HepG2 (cell line): ENCODE measurements at regions not wholly inside any gene's neighbourhood (a gene's known extent, or its start where the extent isn't known, plus 50 kb on each side); places are given as distances from the start of the nearest gene placed in this dataset.

Experiments used
- ARNT2 ChIP-seq: sonication (generic); formaldehyde crosslinking; IDR thresholded peaks from 2 replicates; pipeline ENCODE4 v1.8.0; 2022; ENCODE audit warnings: mild to moderate bottlenecking, low read depth, missing genetic modification reagents, moderate library complexity
- ATAD3A ChIP-seq: sonication (generic); formaldehyde crosslinking; IDR thresholded peaks from 2 replicates; pipeline ENCODE4 v1.4.0; 2020; ENCODE audit warnings: missing genetic modification reagents
- ATF7-NPFF ChIP-seq: sonication (generic); formaldehyde crosslinking; IDR thresholded peaks from 2 replicates; pipeline ENCODE4 v1.8.1; 2023; ENCODE audit warnings: mild to moderate bottlenecking, low read depth, missing genetic modification reagents, moderate library complexity
- ATM ChIP-seq: fragments of 450-650 bp; IDR thresholded peaks from 2 replicates; pipeline ENCODE4 v1.7.1; 2017; ENCODE audit warnings: mild to moderate bottlenecking, borderline replicate concordance
- HNF4A ChIP-seq: sonication (generic); formaldehyde crosslinking; IDR thresholded peaks from 2 replicates; pipeline ENCODE4 v1.4.0; 2020; ENCODE audit warnings: missing genetic modification reagents
- KDM3A ChIP-seq: IDR thresholded peaks from 2 replicates; pipeline ENCODE4 v1.6.1; 2018; ENCODE audit warnings: low read depth, missing compliant biosample characterization
- KLF6 ChIP-seq: IDR thresholded peaks from 2 replicates; pipeline ENCODE4 v1.8.0; 2016; ENCODE audit warnings: missing biosample characterization, missing genetic modification reagents
- KMT2B ChIP-seq: IDR thresholded peaks from 2 replicates; pipeline ENCODE4 v1.6.1; 2016; ENCODE audit warnings: missing genetic modification reagents, missing compliant biosample characterization
- MAFG ChIP-seq: sonication (generic); formaldehyde crosslinking; IDR thresholded peaks from 2 replicates; pipeline ENCODE4 v1.5.1; 2020; ENCODE audit warnings: mild to moderate bottlenecking, missing genetic modification reagents
- MIXL1 ChIP-seq: IDR thresholded peaks from 2 replicates; pipeline ENCODE4 v1.6.1; 2016
- NFIB ChIP-seq: sonication (generic); formaldehyde crosslinking; IDR thresholded peaks from 2 replicates; pipeline ENCODE4 v1.9.0; 2021; ENCODE audit warnings: missing genetic modification reagents, mild to moderate bottlenecking, borderline replicate concordance
- NFYC ChIP-seq: IDR thresholded peaks from 2 replicates; pipeline ENCODE4 v1.6.1; 2016; ENCODE audit warnings: missing genetic modification reagents, missing compliant biosample characterization
- PAF1 ChIP-seq: IDR thresholded peaks from 2 replicates; pipeline ENCODE4 v1.6.1; 2016; ENCODE audit warnings: missing genetic modification reagents, missing compliant biosample characterization
- PRDM4 ChIP-seq: sonication (generic); formaldehyde crosslinking; IDR thresholded peaks from 2 replicates; pipeline ENCODE4 v1.9.0; 2021; ENCODE audit warnings: missing genetic modification reagents, borderline replicate concordance
- SMC3 ChIP-seq: IDR thresholded peaks from 2 replicates; pipeline ENCODE4 v1.6.1; 2011; ENCODE audit warnings: low read length, improper control_type of control experiment
- TAF1 ChIP-seq: sonication (generic); formaldehyde crosslinking; IDR thresholded peaks from 2 replicates; pipeline ENCODE4 v1.4.0; 2020; ENCODE audit warnings: missing genetic modification reagents
- ZBTB4 ChIP-seq: sonication (generic); formaldehyde crosslinking; IDR thresholded peaks from 2 replicates; pipeline ENCODE4 v1.4.0; 2020; ENCODE audit warnings: missing genetic modification reagents, mild to moderate bottlenecking, borderline replicate concordance
- ZC3H13 ChIP-seq: sonication (generic); formaldehyde crosslinking; IDR thresholded peaks from 2 replicates; pipeline ENCODE4 v1.8.1; 2023; ENCODE audit warnings: mild to moderate bottlenecking, missing genetic modification reagents, moderate library complexity
- ZNF18 ChIP-seq: sonication (generic); formaldehyde crosslinking; IDR thresholded peaks from 2 replicates; pipeline ENCODE4 v1.8.0; 2022; ENCODE audit warnings: mild to moderate bottlenecking, missing genetic modification reagents; ENCODE audit not compliant: insufficient replicate concordance
- ZNF282 ChIP-seq: fragments of 450-650 bp; IDR thresholded peaks from 2 replicates; pipeline ENCODE4 v1.6.1; 2018; ENCODE audit not compliant: partially characterized antibody
- ZNF432 ChIP-seq: sonication (generic); formaldehyde crosslinking; IDR thresholded peaks from 2 replicates; pipeline ENCODE4 v1.5.0; 2020; ENCODE audit warnings: missing genetic modification reagents, mild to moderate bottlenecking, borderline replicate concordance
- ZNF556 ChIP-seq: sonication (generic); formaldehyde crosslinking; IDR thresholded peaks from 2 replicates; pipeline ENCODE4 v1.4.0; 2020; ENCODE audit warnings: mild to moderate bottlenecking, missing genetic modification reagents, borderline replicate concordance
- ZNF570 ChIP-seq: sonication (generic); formaldehyde crosslinking; IDR thresholded peaks from 2 replicates; pipeline ENCODE4 v1.4.0; 2020; ENCODE audit warnings: mild to moderate bottlenecking, missing genetic modification reagents, borderline replicate concordance
- ZNF607 ChIP-seq: sonication (generic); formaldehyde crosslinking; IDR thresholded peaks from 2 replicates; pipeline ENCODE4 v1.5.1; 2020; ENCODE audit warnings: missing genetic modification reagents, mild to moderate bottlenecking, borderline replicate concordance

- TF ChIP-seq ZNF282 (no peak), TAF1 (CRISPR knock-in tag) (no peak), SMC3 (peak; percentile 34; the same call in 1 of the 2 replicates), HNF4A (CRISPR knock-in tag) (no peak), ZBTB4 (CRISPR knock-in tag) (no peak), ZNF556 (CRISPR knock-in tag) (no peak), ATF7-NPFF (no peak), MAFG (CRISPR knock-in tag) (no peak), ZNF607 (CRISPR knock-in tag) (peak; percentile 58; the same call in 1 of the 2 replicates), ZNF432 (CRISPR knock-in tag) (no peak), NFIB (CRISPR knock-in tag) (no peak), ATAD3A (no peak), ZNF18 (CRISPR knock-in tag) (no peak), ZNF570 (CRISPR knock-in tag) (no peak), PAF1 (CRISPR knock-in tag) (no peak), ARNT2 (CRISPR knock-in tag) (peak; percentile 57; the same call in 1 of the 2 replicates), ZC3H13 (no peak), KLF6 (CRISPR knock-in tag) (no peak), MIXL1 (CRISPR knock-in tag) (no peak), ATM (no peak), PRDM4 (no peak), NFYC (CRISPR knock-in tag) (peak; percentile 72), KMT2B (no peak; the same call in 1 of the 2 replicates), KDM3A (CRISPR knock-in tag) (no peak)
Measured at GRCh38 chr5:88140856-88141752, 127.5 kb downstream of the TMEM161B start (continued).
